ENCODE measurements at regions not wholly inside any gene's neighbourhood (a gene's known extent, or its start where the extent isn't known, plus 50 kb on each side); places are given as distances from the start of the nearest gene placed in this dataset.

DNA sequence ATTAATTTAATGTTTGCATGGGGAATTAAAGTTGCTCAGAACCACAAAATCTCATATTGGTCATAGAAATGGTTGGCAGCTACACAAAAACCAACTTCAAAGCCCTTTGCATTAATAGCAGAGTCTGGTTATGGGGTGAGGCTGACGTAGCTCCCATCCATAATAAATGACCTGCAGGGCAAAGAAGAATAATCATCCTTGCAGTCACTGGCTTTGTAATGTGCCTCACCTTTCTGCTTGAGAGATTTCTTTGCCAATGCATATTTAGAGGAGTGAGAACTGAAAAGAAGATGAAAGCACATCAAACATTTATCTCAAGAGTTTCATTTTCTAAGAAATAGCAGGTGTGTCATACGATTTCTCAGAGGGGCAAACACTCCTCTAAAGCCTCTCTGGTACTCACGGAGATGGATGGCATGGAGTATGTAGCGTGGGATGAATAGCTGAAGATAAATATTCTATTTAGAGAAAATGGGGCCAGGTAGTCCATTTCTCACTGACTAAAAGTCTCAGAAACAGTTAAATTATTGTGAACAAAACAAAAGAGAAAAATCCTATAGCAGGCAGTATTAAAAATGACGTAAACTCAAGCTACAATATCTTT, 1491.9 kb downstream of the FAM181B start:
- TF ChIP-seq, protein P1, sequence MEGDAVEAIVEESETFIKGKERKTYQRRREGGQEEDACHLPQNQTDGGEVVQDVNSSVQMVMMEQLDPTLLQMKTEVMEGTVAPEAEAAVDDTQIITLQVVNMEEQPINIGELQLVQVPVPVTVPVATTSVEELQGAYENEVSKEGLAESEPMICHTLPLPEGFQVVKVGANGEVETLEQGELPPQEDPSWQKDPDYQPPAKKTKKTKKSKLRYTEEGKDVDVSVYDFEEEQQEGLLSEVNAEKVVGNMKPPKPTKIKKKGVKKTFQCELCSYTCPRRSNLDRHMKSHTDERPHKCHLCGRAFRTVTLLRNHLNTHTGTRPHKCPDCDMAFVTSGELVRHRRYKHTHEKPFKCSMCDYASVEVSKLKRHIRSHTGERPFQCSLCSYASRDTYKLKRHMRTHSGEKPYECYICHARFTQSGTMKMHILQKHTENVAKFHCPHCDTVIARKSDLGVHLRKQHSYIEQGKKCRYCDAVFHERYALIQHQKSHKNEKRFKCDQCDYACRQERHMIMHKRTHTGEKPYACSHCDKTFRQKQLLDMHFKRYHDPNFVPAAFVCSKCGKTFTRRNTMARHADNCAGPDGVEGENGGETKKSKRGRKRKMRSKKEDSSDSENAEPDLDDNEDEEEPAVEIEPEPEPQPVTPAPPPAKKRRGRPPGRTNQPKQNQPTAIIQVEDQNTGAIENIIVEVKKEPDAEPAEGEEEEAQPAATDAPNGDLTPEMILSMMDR (IDR thresholded peaks at IDR 0.05) = no peak
- TF ChIP-seq POLR2A (IDR thresholded peaks at IDR 0.05; ENCODE audit: low read length) (no peak), FOSL2 (IDR thresholded peaks at IDR 0.05) (no peak), FOSL2 (CRISPR knock-in tag; IDR thresholded peaks at IDR 0.05) (no peak), MAZ (IDR thresholded peaks at IDR 0.05; ENCODE audit: borderline replicate concordance, low read depth, low read length) (no peak), USF2 (IDR thresholded peaks at IDR 0.05) (no peak), EP300 (IDR thresholded peaks at IDR 0.05) (no peak), NFE2L2 (conservative IDR thresholded peaks at IDR 0.05; ENCODE audit: low read length) (no peak), POLR2AphosphoS2 (conservative IDR thresholded peaks at IDR 0.05; ENCODE audit: low read length) (no peak), MYC (IDR thresholded peaks at IDR 0.05; ENCODE audit: borderline replicate concordance, low read length) (no peak), SMC3 (IDR thresholded peaks at IDR 0.05) (no peak), HDAC2 (IDR thresholded peaks at IDR 0.05) (no peak), MAX (IDR thresholded peaks at IDR 0.05) (no peak)
- TF ChIP-seq, protein P2, sequence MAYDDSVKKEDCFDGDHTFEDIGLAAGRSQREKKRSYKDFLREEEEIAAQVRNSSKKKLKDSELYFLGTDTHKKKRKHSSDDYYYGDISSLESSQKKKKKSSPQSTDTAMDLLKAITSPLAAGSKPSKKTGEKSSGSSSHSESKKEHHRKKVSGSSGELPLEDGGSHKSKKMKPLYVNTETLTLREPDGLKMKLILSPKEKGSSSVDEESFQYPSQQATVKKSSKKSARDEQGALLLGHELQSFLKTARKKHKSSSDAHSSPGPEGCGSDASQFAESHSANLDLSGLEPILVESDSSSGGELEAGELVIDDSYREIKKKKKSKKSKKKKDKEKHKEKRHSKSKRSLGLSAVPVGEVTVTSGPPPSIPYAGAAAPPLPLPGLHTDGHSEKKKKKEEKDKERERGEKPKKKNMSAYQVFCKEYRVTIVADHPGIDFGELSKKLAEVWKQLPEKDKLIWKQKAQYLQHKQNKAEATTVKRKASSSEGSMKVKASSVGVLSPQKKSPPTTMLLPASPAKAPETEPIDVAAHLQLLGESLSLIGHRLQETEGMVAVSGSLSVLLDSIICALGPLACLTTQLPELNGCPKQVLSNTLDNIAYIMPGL (CRISPR knock-in tag; IDR thresholded peaks at IDR 0.05; ENCODE audit: borderline replicate concordance) = no peak
- TF ChIP-seq, protein P3, sequence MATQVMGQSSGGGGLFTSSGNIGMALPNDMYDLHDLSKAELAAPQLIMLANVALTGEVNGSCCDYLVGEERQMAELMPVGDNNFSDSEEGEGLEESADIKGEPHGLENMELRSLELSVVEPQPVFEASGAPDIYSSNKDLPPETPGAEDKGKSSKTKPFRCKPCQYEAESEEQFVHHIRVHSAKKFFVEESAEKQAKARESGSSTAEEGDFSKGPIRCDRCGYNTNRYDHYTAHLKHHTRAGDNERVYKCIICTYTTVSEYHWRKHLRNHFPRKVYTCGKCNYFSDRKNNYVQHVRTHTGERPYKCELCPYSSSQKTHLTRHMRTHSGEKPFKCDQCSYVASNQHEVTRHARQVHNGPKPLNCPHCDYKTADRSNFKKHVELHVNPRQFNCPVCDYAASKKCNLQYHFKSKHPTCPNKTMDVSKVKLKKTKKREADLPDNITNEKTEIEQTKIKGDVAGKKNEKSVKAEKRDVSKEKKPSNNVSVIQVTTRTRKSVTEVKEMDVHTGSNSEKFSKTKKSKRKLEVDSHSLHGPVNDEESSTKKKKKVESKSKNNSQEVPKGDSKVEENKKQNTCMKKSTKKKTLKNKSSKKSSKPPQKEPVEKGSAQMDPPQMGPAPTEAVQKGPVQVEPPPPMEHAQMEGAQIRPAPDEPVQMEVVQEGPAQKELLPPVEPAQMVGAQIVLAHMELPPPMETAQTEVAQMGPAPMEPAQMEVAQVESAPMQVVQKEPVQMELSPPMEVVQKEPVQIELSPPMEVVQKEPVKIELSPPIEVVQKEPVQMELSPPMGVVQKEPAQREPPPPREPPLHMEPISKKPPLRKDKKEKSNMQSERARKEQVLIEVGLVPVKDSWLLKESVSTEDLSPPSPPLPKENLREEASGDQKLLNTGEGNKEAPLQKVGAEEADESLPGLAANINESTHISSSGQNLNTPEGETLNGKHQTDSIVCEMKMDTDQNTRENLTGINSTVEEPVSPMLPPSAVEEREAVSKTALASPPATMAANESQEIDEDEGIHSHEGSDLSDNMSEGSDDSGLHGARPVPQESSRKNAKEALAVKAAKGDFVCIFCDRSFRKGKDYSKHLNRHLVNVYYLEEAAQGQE (IDR thresholded peaks at IDR 0.05) = no peak
